ENCODE measurements at regions not wholly inside any gene's neighbourhood (a gene's known extent, or its start where the extent isn't known, plus 50 kb on each side); places are given as distances from the start of the nearest gene placed in this dataset.
"Not testable (repeated sequence)": the region's sequence is repeated elsewhere in the genome, so short reads cannot be mapped to it uniquely, and the experiment has no call there.

- not testable (repeated sequence) for DNase-seq
Measured at GRCh38 chr17:27099266-27099665, 194.6 kb upstream of the WSB1 start.

DNA sequence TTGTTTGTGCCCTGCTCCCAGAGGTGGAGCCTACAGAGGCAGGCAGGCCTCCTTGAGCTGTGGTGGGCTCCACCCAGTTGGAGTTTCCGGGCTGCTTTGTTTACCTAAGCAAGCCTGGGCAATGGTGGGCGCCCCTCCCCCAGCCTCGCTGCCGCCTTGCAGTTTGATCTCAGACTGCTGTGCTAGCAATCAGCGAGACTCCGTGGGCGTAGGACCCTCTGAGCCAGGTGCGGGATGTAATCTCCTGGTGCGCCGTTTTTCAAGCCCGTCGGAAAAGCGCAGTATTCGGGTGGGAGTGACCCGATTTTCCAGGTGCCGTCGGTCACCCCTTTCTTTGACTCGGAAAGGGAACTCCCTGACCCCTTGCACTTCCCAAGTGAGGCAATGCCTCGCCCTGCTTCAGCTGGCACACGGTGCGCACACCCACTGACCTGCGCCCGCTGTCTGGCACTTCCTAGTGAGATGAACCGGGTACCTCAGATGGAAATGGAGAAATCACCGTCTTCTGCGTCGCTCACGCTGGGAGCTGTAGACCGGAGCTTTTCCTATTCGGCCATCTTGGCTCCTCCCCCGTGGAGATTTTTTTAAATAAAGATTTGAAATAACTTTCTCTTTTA, 189.2 kb upstream of the WSB1 start:
- DNase-seq: not testable (repeated sequence)

DNA sequence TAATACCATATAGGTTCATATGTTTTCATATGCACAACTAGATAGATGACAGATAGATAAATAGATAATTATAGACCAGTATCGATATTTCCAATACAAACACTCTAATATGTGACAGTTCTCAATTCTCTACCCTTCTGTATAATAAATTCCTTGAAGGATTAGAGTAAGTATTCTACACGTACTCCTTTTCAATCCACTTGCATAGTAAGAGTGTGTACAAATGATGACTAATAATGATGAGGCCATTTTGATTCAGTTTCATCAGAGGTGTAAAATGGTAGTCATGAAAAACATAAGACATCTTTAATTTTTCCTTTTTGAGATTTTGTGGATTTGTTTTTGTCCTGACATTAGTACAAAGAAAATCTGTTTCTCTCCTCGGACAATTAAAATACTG, 188.3 kb upstream of the WSB1 start:
- no peak for DNase-seq

GRCh38 chr17:27106347-27106981, 187.4 kb upstream of the WSB1 start:
- DNase-seq: no peak

DNA sequence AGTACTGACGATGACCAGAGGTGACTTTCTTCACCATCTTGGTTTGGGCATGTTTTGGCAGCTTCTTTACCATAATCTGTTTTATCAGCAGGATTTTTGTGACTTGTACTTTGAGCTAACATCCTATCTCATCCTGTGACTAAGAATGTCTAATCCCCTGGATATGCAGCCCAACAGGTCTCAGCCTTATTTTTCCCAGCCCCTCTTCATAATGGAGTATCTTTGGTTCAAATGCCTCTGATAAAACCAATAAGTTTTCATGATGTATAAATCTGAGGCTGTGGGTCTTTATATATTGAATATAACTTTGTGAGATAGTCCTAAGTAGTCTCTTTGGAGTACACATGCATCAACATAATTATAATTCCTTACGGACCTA, 186.9 kb upstream of the WSB1 start:
- DNase-seq: no peak

GRCh38 chr17:27107386-27108328, 186.3 kb upstream of the WSB1 start:
- DNase-seq: not testable (repeated sequence)

- no peak for DNase-seq
Measured at GRCh38 chr17:27109346-27109745, 184.6 kb upstream of the WSB1 start.

DNA sequence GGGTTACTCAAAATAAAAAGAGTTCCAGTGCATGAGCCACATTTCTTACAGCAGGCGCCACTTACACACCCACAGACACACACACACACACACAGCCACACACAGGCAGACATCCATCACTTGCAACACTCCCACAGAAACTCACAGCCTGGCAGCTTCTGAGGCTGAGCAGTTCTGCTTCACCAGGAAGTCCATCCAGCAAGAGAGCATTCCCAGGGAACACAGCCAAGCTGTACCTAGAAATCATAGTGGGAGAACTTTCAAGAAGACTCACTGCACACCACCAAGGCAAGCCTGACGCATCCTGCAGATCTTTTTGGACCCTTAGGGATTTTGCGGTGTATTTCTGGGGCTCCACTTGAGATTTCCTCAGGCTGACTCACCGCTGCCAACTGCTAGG, 140.9 kb upstream of the WSB1 start:
- DNase-seq: no peak

DNA sequence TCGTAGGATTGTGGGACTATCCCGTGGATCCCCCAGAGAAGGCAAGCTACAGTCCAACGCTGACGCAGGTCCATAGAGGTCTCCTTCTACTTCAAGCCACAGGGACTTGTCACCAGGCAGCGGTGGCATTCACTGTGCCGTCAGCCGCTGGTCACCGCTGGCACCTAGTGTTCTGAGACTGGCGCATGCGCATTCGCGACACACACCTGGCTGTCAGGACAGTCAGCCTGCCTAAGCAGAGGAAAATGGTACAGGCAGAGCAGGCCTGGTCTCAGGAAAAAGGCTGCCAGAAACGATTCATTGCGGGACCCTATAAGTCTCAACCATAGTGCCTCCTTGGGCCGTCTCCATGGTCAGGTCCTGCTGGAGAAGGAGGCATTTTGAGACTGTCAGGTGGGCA, 138.0 kb upstream of the WSB1 start:
- no peak for DNase-seq

- no peak for DNase-seq
Measured at GRCh38 chr17:27157297-27157696, 136.6 kb upstream of the WSB1 start.

DNA sequence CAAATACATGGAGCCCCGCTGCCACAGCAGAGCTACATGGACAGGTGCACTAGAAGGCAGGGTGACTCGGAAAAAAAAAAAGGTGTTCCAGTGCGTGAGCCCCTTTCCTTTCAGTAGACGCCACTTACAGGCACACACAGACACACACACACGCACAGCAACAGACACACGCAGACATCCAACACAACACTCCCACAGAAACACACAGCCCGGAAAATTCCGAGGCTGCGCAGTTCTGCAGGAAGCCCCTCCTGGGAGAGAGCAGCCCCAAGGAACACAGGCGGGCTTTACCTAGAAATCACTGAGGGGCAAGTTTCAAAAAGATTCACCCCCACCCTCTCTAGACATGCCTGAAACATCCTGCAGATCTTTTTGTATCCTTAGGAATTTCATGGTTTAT, 136.0 kb upstream of the WSB1 start:
- DNase-seq: no peak

GRCh38 chr17:27158382-27158781, 135.5 kb upstream of the WSB1 start:
- no peak for DNase-seq

- no peak for DNase-seq
Measured at GRCh38 chr17:27180322-27180721, 113.6 kb upstream of the WSB1 start.

GRCh38 chr17:27181379-27181925, 112.5 kb upstream of the WSB1 start:
- DNase-seq: peak in 1 of 5 experiments; percentile 28

- no peak for DNase-seq
Measured at GRCh38 chr17:27181935-27182334, 112.0 kb upstream of the WSB1 start.

GRCh38 chr17:27197505-27197904, 96.4 kb upstream of the WSB1 start:
- DNase-seq: not testable (repeated sequence)

GRCh38 chr17:27199948-27200347, 94.0 kb upstream of the WSB1 start:
- no peak for DNase-seq

GRCh38 chr17:27200476-27200875, 93.4 kb upstream of the WSB1 start:
- no peak for DNase-seq

DNA sequence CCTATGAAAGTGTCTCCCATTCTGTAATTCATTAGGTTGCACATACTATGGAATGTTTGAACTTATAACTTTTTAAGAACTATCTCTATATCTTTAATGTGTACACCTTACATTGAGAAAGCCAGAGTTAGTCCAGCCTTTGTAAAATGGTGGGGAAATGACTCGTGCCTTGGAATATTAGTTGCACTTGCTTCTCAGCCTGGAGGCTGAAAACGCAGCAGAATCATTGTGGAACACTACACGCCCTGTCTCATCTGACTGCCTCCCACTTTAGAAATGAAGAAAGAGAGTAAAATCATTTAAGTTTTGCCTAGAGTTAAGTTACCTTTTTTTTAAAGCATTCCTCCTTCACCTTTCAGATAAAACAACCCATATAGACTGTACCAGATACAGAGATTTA, 90.7 kb upstream of the WSB1 start:
- DNase-seq: no peak

GRCh38 chr17:27206447-27206846, 87.5 kb upstream of the WSB1 start:
- DNase-seq: peak in 1 of 5 experiments; percentile 56

GRCh38 chr17:27207073-27207513, 86.8 kb upstream of the WSB1 start:
- peak in 1 of 5 experiments; percentile 58 for DNase-seq

DNA sequence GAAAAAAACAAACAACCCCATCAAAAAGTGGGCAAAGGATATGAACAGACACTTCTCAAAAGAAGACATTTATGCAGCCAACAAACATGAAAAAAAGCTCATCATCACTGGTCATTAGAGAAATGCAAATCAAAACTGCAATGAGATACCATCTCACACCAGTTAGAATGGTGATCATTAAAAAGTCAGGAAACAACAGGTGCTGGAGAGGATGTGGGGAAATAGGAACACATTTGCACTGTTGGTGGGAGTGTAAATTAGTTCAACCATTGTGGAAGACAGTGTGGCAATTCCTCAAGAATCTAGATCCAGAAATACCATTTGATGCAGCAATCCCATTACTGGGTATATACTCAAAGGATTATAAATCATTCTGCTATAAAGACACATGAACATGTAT, 85.5 kb upstream of the WSB1 start:
- not testable (repeated sequence) for DNase-seq

GRCh38 chr17:27209316-27209715, 84.6 kb upstream of the WSB1 start:
- DNase-seq: no peak
